ENCODE measurements at regions not wholly inside any gene's neighbourhood (a gene's known extent, or its start where the extent isn't known, plus 50 kb on each side); places are given as distances from the start of the nearest gene placed in this dataset.

GRCh38 chr14:97337670-97338069 is 540.5 kb downstream of the VRK1 start:
- no peak for TF ChIP-seq CTCF (IDR thresholded peaks at IDR 0.05; ENCODE audit: insufficient read depth, low read depth, low read length)
- H3K27me3 ChIP-seq (ENCODE audit: control insufficient read depth, insufficient read depth, low read length), result no peaks in the 10 kb centered on the region
- no peak for DNase-seq (ENCODE audit: low read depth)
- CTCF ChIA-PET, result no interaction called here
- POLR2A ChIA-PET, result no interaction called here
- H3K36me3 ChIP-seq (ENCODE audit: control insufficient read depth, insufficient read depth, low read length), result no peaks in the 10 kb centered on the region
- no peak overlapping the region for H3K4me3 ChIP-seq (ENCODE audit: low read depth, low read length)

- no peak overlapping the region for H3K4me3 ChIP-seq (ENCODE audit: low read depth, low read length)
- no peaks in the 10 kb centered on the region for H3K36me3 ChIP-seq (ENCODE audit: control insufficient read depth, insufficient read depth, low read length)
- ChIA-PET CTCF (no interaction called here), POLR2A (no interaction called here)
- H3K27me3 ChIP-seq (ENCODE audit: control insufficient read depth, insufficient read depth, low read length), result no peaks in the 10 kb centered on the region
- no peak for TF ChIP-seq CTCF (IDR thresholded peaks at IDR 0.05; ENCODE audit: insufficient read depth, low read depth, low read length)
- no peak for DNase-seq (ENCODE audit: low read depth)
These were observed 547.5 kb downstream of the VRK1 start for GRCh38 chr14:97344666-97345065.

- TF ChIP-seq CTCF (IDR thresholded peaks at IDR 0.05; ENCODE audit: insufficient read depth, low read depth, low read length), result no peak
- no peak for DNase-seq (ENCODE audit: low read depth)
- ChIA-PET CTCF (no interaction called here), POLR2A (no interaction called here)
- H3K4me3 ChIP-seq (ENCODE audit: low read depth, low read length), result no peak overlapping the region
- no peaks in the 10 kb centered on the region for H3K27me3 ChIP-seq (ENCODE audit: control insufficient read depth, insufficient read depth, low read length)
- no peaks in the 10 kb centered on the region for H3K36me3 ChIP-seq (ENCODE audit: control insufficient read depth, insufficient read depth, low read length)
These were observed 549.5 kb downstream of the VRK1 start for GRCh38 chr14:97346675-97347074.

GRCh38 chr14:97349463-97349862 is 552.3 kb downstream of the VRK1 start:
- ChIA-PET POLR2A (no interaction called here), CTCF (no interaction called here)
- DNase-seq (ENCODE audit: low read depth), result no peak
- H3K36me3 ChIP-seq (ENCODE audit: control insufficient read depth, insufficient read depth, low read length), result no peaks in the 10 kb centered on the region
- H3K27me3 ChIP-seq (ENCODE audit: control insufficient read depth, insufficient read depth, low read length), result no peaks in the 10 kb centered on the region
- H3K4me3 ChIP-seq (ENCODE audit: low read depth, low read length), result no peak overlapping the region
- TF ChIP-seq CTCF (IDR thresholded peaks at IDR 0.05; ENCODE audit: insufficient read depth, low read depth, low read length), result no peak

GRCh38 chr14:97349946-97350345 is 552.8 kb downstream of the VRK1 start:
- Histone ChIP-seq H3K27me3 (ENCODE audit: control insufficient read depth, insufficient read depth, low read length) (no peaks in the 10 kb centered on the region), H3K4me3 (ENCODE audit: low read depth, low read length) (no peak overlapping the region), H3K36me3 (ENCODE audit: control insufficient read depth, insufficient read depth, low read length) (no peaks in the 10 kb centered on the region)
- POLR2A ChIA-PET, result no interaction called here
- CTCF ChIA-PET, result no interaction called here
- no peak for TF ChIP-seq CTCF (IDR thresholded peaks at IDR 0.05; ENCODE audit: insufficient read depth, low read depth, low read length)
- DNase-seq (ENCODE audit: low read depth), result no peak
